Nephron (organoid): ENCODE measurements at regions not wholly inside any gene's neighbourhood (a gene's known extent, or its start where the extent isn't known, plus 50 kb on each side); places are given as distances from the start of the nearest gene placed in this dataset.

Experiments
- H3K27ac Mint-ChIP-seq, 3 experiments: 2 replicates each; pipeline ENCODE4 v1.8.0; 2020; ENCODE audit warnings: mixed read lengths in 3 of 3, mild to moderate bottlenecking in 2 of 3, moderate library complexity in 1 of 3
- H3K27me3 Mint-ChIP-seq: 2 replicates; pipeline ENCODE4 v1.8.0; 2021; ENCODE audit warnings: low read depth, mild to moderate bottlenecking, moderate library complexity, mixed read lengths
- H3K36me3 Mint-ChIP-seq: 2 replicates; pipeline ENCODE4 v1.8.0; 2020; ENCODE audit warnings: low read depth, mixed read lengths
- H3K4me1 Mint-ChIP-seq: 2 replicates; pipeline ENCODE4 v1.8.0; 2020; ENCODE audit warnings: mixed read lengths
- H3K4me3 Mint-ChIP-seq, 3 experiments: 2 replicates each; pipeline ENCODE4 v1.8.0; 2020; ENCODE audit warnings: mild to moderate bottlenecking in 3 of 3, mixed read lengths in 3 of 3, moderate library complexity in 2 of 3
- H3K9me3 Mint-ChIP-seq: 2 replicates; pipeline ENCODE4 v1.8.0; 2020; ENCODE audit warnings: mixed read lengths
- TF ChIP-seq, protein P1 (sequence below), 3 experiments: fragments of 200-600 bp; sonication (generic); IDR thresholded peaks; one replicate each; pipeline ENCODE4 v1.5.0; 2021; ENCODE audit warnings: antibody characterized with exemption in 3 of 3; ENCODE audit not compliant: unreplicated experiment in 3 of 3

DNA sequence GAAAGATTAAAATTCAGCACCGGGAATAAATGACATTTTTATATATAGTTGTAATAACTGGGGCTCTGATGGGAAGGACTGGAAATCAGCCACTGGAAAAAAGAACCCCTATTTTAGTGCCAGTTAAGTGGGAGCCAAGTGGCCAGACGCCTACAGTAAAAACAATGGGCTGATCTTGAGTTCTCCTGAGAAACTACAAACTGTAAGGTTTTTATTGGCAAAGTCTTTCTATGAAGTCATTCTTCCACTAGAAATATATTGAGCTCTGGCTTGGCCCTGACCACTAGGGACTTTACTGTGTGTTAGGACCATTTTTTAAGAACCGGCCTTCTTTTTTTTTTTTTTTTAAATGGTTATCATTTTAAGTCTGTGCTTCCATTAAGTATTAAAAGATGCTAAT, 79.6 kb downstream of the ZNF22 start:
- TF ChIP-seq, protein P1, sequence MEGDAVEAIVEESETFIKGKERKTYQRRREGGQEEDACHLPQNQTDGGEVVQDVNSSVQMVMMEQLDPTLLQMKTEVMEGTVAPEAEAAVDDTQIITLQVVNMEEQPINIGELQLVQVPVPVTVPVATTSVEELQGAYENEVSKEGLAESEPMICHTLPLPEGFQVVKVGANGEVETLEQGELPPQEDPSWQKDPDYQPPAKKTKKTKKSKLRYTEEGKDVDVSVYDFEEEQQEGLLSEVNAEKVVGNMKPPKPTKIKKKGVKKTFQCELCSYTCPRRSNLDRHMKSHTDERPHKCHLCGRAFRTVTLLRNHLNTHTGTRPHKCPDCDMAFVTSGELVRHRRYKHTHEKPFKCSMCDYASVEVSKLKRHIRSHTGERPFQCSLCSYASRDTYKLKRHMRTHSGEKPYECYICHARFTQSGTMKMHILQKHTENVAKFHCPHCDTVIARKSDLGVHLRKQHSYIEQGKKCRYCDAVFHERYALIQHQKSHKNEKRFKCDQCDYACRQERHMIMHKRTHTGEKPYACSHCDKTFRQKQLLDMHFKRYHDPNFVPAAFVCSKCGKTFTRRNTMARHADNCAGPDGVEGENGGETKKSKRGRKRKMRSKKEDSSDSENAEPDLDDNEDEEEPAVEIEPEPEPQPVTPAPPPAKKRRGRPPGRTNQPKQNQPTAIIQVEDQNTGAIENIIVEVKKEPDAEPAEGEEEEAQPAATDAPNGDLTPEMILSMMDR (IDR thresholded peaks at IDR 0.05; ENCODE audit: unreplicated experiment in 3 of 3) = no peak
- Mint-ChIP-seq H3K27me3 (no peaks in the 10 kb centered on the region), H3K9me3 (peaks cover 9% of the 10 kb centered on the region), H3K36me3 (no peaks in the 10 kb centered on the region), H3K27ac (peak overlapping the region in 1 of 3 experiments; percentile 27), H3K4me1 (peaks cover 22% of the 10 kb centered on the region), H3K4me3 (no peak overlapping the region)

DNA sequence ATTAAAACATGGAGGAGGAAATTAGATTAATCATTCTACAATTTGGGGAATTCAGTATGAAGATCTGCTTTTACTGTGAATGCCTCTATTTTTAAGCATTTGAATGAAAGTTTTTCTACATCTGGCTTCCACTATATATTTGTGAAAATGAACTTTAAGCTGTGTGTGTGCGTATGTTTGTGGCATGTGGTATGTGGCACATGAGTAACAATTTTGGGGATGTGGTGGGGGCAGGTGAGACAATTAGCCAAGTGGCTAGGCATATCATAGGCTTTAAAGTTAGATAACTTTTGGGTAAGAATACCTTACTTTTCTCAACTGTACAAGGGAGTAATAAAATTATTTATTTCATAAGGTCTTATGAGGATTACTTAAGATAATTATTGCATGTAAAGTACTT, 81.5 kb downstream of the ZNF22 start:
- H3K4me3 Mint-ChIP-seq = no peak overlapping the region
- TF ChIP-seq, protein P1 (IDR thresholded peaks at IDR 0.05; ENCODE audit: unreplicated experiment in 3 of 3) = no peak
- H3K36me3 Mint-ChIP-seq = peaks cover 4% of the 10 kb centered on the region
- peak overlapping the region in 1 of 3 experiments; percentile 17 for H3K27ac Mint-ChIP-seq
- H3K4me1 Mint-ChIP-seq = peaks cover 4% of the 10 kb centered on the region
- H3K9me3 Mint-ChIP-seq = peaks cover 14% of the 10 kb centered on the region
- H3K27me3 Mint-ChIP-seq = no peaks in the 10 kb centered on the region

DNA sequence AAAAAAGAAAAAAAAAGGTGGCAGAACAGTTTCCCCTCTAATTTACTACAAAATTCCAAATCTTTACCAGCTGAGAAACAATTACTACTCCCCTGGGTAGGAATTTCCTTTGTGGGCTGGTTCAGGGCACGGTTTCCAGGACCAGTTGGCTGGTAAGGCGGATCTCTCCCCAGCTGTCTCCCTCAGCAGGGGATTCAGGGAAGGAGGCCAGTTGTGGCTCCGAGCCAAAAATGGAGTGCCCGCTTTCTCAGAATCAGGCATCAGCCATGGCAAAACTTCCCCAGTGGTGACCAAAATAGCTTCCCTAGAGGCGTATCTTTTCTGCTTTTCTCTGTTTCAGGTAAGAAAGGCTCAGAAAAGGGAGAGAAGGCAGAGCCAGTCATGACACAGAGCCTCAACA, 91.2 kb downstream of the ZNF22 start:
- peaks cover 62% of the 10 kb centered on the region for H3K4me1 Mint-ChIP-seq
- no peaks in the 10 kb centered on the region for H3K36me3 Mint-ChIP-seq
- H3K9me3 Mint-ChIP-seq = no peaks in the 10 kb centered on the region
- no peaks in the 10 kb centered on the region for H3K27me3 Mint-ChIP-seq
- peak overlapping the region in 1 of 3 experiments; percentile 66 for H3K4me3 Mint-ChIP-seq
- peak overlapping the region; percentile 80 to 85 (median 81) for H3K27ac Mint-ChIP-seq
- TF ChIP-seq, protein P1 (IDR thresholded peaks at IDR 0.05; ENCODE audit: unreplicated experiment in 3 of 3) = no peak

DNA sequence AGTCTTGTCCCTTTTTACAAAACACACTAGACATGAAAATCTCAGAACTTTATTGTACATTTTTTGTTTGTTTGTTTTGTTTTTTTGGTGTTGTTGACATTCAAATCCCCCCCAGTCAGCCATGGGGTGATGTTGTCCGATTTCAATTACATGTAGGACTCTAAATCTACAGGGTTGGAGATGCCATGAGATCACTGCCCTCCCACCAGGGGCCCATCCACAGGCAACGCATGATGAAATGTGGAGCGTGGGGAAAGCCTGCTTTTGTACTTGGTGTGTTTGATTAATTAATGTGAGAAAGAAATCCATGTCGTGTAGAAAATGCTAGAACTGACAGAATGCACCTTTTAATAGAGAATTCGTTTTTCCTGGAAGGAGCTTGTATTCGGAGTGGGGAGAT, 93.2 kb downstream of the ZNF22 start:
- Mint-ChIP-seq H3K27ac (peak overlapping the region; percentile 63 to 91 (median 89)), H3K36me3 (no peaks in the 10 kb centered on the region), H3K4me3 (no peak overlapping the region), H3K9me3 (no peaks in the 10 kb centered on the region), H3K27me3 (no peaks in the 10 kb centered on the region), H3K4me1 (peaks cover 62% of the 10 kb centered on the region)
- TF ChIP-seq, protein P1 (IDR thresholded peaks at IDR 0.05; ENCODE audit: unreplicated experiment in 3 of 3) = no peak

DNA sequence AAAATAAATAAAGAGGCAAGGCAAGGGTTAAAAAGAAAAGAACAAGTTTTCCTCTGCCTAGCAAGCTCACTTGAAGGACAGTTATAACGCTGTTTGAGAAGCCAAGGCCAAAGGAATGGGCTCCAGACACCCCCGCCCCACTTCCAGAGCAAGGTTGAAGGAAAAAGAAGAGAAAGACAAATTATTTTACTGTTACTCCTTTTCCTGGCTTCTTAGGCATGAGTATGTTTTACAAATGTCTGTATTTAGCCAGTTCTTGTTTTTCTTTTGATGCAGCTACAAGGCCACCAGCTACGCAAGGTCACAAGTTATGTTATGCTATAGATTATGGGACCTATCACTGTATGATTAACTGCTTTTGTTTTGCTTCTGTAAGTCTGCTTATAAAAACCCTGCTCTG, 94.6 kb downstream of the ZNF22 start:
- Mint-ChIP-seq H3K27ac (peak overlapping the region; percentile 63 to 91 (median 89)), H3K9me3 (no peaks in the 10 kb centered on the region), H3K36me3 (no peaks in the 10 kb centered on the region), H3K4me1 (peaks cover 61% of the 10 kb centered on the region), H3K27me3 (no peaks in the 10 kb centered on the region), H3K4me3 (peak overlapping the region; percentile 7 to 49 (median 23))
- TF ChIP-seq, protein P1 (IDR thresholded peaks at IDR 0.05; ENCODE audit: unreplicated experiment in 3 of 3) = no peak

DNA sequence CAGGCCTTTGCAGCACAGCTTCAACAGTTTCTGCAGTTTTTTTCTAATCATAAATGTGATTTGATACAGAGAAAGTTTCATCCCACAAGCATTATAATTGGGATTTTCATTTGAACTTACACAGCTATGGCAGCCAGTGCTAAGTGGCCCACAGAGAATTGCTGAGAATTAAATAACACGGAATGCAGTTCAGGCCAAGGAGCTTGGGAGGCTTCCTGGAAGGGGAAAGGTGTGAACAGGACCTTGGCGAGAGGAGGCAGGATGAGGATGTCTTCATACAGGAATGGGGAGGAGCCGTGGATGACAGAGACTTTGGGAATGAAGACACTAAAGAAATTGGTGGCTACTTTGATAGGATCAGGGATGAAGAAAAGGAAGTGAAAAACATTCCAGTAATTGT, 95.3 kb downstream of the ZNF22 start:
- Mint-ChIP-seq H3K27me3 (no peaks in the 10 kb centered on the region), H3K36me3 (no peaks in the 10 kb centered on the region), H3K9me3 (no peaks in the 10 kb centered on the region), H3K27ac (peak overlapping the region; percentile 63 to 91 (median 89)), H3K4me3 (no peak overlapping the region), H3K4me1 (peaks cover 54% of the 10 kb centered on the region)
- TF ChIP-seq, protein P1 (IDR thresholded peaks at IDR 0.05; ENCODE audit: unreplicated experiment in 3 of 3) = no peak
